HG03045 (cell line): ENCODE measurements at regions not wholly inside any gene's neighbourhood (a gene's known extent, or its start where the extent isn't known, plus 50 kb on each side); places are given as distances from the start of the nearest gene placed in this dataset.

ENCODE experiments used
- ATAC-seq: cut with Tn5 transposase; IDR thresholded peaks from one replicate; pipeline ENCODE4 v1.9.1; 2021; ENCODE audit warnings: mild to moderate bottlenecking, moderate library complexity; ENCODE audit not compliant: unreplicated experiment

DNA sequence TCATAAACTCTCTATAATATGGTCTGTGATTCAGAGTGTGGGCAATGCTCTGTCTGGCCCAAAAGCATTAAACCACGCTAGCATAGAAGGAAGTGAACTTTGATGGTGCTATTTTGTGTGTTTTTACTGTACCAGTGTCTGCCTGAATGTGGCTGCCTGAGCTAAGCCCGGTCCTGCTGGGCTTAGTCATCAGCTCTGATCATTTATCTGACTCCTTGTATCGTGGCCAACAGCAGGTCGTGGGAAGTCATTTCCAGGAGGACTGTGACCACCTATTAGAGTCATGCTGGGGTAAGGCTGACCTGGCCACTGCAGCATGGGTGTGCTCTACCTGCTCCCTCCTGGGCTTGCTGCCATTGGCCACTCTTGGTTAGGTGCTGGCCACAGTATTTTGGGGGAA lies 239.1 kb upstream of the CEP162 start:
- ATAC-seq, result no peak

DNA sequence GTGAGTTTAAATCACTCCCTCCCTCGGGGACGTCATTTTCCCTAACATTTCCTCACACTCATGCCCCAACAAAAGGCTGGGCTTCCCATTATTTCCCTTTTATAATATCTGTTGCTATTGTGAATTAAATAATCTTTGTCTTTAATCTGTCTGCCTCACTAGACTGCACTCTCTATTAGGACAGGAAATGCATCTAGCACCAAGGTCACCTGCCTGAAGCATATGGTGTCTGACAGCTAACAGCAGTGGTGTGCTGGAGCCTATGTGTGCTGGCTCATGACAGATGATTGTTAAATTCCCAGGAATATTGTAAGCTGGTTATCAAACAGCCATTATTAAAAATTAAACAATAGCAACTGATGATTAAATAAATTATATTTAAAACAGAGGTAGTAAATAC lies 237.0 kb upstream of the CEP162 start:
- ATAC-seq, result no peak

DNA sequence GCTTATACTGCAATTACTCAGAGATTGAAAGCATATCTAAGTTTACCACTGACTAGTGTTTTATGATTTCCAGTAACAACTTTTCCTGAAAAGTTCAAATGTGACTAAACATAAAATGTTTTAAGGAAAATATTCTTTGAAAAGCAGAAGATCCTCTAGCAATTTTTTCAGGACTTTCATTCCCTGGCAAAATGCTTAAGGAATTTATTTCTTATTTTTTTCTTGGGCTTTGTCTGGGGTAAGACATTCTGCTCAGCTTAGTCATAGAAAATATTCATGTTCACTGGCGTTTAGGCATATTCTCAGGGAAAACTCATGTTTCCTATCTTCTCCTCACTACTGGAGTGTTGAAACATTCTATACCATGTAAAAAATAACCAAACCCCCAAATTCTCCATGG lies 235.3 kb upstream of the CEP162 start:
- ATAC-seq, result no peak

DNA sequence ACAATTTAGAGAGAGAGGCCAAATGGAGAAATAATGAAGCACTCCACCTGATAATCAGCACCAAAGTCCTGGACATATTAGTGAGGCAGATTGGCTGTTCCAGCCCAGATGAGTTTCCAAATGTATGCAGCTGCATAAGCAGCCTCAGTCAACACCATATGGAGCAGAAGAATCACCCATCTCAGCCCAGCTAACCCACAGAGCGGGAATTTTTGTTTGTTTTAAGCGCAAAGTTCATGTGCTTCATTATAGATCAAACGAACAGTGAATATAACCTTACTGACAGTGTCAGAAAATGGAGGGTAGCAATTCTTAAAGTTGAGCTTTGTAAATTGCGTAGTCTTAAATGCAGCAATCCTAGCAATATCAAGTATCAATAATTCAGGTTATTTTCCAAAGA lies 234.0 kb upstream of the CEP162 start:
- no peak for ATAC-seq

DNA sequence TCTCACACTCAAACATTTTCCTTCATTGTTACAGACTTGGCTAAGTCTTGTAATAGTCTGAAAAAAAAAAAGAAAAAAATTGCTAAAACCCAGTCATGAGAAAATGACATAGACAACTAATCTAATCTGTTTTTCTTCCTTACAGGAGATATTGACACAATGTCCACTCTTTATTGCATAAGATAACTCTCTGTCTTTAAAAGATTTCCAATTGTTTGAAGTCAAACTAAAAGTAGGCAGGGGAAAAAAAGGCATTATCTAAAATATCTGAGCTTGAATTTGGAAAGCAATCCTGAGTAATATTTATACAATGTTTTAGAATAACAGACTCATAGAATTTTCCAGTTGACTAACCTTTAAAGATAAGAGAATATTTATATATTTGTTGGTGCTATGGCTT lies 233.0 kb upstream of the CEP162 start:
- no peak for ATAC-seq

DNA sequence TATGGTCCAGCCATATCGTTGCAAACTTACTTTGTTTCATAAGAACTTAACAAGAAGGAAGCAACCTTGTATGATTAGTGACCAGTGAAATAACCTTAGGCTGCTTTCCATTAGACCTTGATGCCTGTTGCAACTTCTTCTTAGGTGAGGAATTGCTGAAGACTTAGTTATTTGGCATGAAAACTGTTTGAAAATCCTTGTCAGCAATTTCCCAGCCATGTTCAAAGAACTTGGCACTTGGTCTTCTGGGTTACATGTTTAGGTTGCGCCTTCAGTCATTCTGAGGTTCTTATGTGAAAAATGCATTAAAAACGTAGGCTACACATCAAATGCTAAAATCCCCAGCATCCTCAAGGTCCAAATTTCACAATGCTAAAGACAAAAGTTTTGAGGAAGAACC lies 232.0 kb upstream of the CEP162 start:
- no peak for ATAC-seq

DNA sequence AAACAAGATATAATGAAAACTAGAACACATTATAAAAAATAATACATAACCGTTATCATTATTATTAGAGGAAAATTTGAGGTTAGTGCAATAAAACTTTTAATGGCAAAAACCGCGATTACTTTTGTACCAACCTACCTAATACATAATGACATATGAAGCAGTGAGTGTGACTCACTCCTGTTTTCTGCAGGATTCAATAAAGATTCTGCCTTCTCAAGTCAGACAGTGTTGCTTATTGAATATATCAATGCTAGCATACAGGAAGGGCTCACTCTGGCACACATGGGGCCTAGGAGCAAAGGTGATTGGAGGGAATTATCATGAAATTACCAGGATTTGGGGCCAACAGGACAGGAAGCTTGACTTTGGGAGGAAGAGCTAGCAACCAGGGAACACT lies 230.8 kb upstream of the CEP162 start:
- ATAC-seq, result no peak

DNA sequence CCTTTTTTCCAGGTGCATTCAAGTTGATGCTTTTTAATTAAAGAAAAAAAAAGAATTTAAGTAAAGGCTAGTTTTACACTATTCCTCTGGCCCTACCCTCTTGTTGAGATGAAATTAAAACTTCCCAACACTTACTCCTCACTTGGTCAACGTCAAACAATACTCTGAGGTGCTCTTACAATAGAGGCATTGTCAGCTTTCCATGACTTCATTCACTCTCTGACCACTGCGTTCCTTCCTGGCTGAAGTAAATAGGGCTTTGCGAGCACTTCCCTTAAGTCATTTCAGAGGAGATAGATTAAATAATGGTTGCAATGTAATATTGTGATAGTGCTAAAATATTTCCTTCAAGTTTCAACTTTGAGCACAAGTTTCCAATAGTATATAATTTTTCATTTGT lies 229.8 kb upstream of the CEP162 start:
- no peak for ATAC-seq

DNA sequence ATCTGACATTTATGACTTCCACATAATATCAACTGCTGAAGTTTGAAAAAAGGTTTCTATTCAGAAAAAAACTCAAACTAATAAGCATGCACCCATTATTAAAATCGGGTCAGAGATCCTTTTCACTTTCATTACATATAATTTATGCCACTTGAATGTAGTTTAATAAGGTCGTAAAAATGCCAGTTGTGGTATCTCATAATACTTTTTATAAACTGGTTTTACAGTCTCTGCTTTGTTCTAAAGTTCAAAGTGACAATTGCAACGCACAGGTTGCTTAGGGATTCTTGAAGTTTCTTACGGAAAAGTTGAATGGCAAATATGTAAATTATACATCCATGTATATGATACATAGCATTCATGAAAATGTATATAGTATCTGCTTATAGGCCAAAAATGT lies 229.4 kb upstream of the CEP162 start:
- ATAC-seq, result no peak

DNA sequence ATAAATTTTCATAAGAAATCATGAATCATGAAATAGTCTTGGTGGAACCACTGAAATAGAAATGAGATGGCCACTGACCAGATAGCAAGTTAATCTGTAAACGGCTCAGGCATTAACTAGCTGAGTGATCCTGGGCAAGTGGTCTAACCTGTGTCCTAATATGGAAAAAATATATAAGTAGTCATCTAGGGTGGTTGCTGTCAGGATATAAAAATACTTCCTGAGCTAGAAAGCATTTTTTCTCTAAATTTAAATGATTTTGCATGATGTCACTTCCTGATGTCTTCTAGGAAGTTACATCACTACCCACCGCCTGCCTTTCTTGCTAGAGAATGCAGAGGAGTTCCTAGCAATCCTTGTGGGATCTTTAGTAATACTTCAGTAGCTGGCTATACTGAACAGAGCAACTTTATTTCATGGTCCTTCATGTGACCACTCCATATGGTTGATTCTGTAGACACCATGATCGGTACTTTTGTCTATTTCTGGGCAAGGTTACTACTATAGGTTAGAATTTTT lies 228.1 kb upstream of the CEP162 start:
- no peak for ATAC-seq

DNA sequence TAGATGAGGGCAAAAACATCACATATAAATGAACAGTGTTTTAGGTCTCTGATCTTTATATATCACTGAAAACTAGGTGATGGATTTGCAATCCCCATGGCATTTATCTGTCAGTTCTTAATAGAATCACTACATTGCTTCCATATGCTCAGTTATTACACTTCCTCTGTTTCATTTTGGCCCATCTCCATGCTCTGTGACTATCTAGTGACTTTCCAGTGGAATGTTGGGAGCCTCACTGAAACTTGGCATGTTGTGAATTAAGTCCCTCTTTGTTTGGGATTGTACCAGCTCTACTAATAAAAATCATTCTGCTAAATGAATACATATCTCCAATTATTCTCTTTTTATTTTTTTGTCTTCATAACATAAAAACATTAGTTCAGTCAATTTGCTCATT lies 226.1 kb upstream of the CEP162 start:
- no peak for ATAC-seq

DNA sequence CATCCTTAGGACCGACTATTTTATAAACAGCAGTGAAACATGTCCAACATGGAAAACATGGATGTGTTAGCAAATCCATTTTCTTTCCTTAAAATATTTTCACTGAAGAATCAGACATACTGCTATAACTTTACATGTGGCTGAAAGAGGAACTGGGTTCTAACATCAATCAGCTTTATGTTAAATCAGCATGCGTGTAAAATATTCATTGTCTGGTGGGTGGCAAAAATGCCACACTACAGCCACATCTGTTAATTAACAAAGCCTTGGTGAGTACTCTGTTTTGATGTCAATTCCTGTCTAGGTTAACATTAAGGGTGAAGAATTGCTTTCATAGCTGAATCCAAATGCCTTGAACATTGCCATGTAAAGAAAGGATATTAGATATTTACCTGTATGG lies 222.6 kb upstream of the CEP162 start:
- ATAC-seq, result no peak

DNA sequence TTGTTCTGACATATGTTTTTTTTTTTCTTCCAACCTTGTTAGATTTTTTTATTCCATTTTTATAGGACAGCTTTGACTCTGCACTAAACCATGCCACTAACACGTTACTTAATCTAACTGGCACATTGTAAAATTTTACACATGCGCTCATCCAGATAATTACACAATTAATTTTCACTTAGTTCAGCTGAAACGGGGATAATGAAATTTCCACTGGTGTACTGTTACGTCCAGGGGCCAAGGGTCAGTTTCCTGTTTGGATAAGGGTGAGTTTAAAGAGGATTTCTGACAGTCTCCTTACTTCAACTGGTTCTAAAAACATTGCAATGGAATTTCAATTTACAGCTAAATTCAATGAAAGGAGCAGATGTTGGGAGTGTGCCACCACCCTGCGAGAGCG lies 221.8 kb upstream of the CEP162 start:
- no peak for ATAC-seq

DNA sequence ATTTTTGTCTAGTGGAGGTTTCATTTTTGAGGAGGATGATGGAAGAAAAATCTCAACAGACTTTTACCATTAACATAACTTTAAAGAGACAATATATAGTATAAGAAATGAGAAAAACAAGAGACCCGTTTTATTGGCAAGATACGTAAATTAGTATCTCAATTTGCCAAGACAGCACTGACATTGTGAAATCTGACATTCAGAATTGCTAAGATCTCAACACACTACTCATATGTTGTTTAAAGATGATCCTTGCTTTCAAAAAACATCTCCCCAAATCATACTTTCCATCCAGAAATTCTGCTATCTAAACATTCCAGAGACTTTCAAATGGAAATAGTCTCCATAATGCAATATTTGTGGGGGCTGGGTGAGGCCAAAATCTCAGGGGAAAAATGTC lies 220.9 kb upstream of the CEP162 start:
- no peak for ATAC-seq

DNA sequence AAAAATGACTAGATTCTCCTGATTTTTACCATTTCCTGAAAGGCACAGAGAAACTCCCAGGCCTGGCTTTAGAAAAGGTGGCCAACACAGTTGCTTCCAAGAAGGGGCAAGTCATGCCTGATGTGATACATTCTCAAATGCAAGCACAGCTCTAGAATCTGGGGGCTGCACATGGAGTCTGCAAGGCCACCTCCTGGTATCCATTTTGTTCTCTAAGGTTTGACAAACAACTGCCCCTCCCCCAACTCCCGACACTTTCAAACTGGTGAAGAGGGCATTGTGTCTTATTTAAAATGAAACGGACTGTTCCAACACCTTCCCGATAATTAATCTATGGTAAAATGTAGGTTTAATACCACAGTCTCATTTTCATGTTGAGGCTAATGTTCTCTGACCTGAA lies 220.2 kb upstream of the CEP162 start:
- no peak for ATAC-seq

DNA sequence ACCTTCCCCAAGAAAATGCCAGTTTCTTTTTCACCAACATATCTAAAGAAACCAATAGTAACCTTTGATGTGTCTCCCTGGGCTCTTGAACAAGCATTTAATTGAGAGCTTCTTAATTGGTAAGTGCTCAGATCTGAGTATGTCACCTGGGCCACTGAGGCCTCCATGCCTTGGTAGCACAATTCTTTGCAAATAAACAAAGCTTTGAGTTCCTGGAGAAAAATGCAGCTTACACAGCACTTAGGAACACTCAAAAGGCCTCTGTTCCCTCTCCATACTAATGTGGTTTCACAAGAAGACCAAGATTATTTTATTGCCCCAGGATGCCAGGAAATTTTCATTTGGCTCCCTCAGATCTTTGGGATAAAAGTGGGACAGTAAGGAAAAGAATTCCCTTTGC lies 217.6 kb upstream of the CEP162 start:
- ATAC-seq, result no peak

DNA sequence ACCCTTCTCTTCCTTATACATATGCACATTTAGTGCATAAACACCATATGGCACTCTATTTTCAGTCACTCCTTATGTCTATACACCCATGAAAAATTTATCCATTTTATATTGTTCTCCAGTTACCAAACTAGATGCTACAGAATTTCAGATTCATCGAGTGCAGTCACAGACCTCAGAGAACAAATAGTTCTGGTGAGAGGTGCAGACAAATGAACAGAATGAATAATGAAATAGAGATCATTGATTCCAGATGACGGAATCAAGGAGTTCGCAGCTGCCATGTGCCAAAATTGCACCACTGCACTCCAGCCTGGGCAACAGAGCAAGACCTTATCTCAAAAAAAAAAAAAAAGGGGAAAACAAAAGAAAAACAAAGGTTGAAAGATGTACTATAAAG lies 214.8 kb upstream of the CEP162 start:
- ATAC-seq, result no peak

DNA sequence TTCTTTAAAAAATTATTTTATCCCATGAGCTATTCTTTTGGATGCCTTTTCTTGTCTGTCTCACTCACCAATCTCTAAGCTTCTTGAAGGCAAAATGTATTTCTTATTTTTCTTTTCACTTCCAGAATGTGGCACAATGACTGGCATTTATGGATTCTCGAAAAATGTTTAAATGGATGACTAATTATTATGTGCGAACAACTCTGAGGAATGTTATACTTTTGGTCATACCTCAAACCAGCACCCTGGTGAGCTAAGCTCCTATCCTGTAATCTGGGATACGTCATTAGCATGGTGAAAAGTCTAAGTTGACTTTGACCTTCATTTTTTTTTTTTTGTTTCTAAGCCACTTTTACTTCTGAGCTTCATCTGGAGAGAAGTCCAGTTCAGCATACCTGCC lies 214.0 kb upstream of the CEP162 start:
- no peak for ATAC-seq

DNA sequence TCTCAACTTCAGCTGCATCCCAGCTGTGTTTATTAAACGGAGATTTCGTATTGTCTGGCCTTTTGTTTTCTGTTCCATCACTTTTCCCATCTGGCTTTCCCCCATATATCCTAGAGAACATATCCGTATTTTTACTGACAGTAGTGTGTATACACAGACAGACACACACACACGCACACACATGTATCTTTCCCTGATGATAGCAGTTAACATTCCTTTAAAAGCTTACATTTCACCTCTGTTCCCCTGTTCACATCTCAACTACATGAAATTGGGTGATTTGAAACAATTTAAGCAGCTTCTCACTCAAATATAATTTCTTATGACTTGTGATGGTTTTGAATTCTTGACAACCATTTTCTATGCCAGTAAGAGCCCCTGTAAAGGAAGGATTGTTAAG lies 207.1 kb upstream of the CEP162 start:
- no peak for ATAC-seq

DNA sequence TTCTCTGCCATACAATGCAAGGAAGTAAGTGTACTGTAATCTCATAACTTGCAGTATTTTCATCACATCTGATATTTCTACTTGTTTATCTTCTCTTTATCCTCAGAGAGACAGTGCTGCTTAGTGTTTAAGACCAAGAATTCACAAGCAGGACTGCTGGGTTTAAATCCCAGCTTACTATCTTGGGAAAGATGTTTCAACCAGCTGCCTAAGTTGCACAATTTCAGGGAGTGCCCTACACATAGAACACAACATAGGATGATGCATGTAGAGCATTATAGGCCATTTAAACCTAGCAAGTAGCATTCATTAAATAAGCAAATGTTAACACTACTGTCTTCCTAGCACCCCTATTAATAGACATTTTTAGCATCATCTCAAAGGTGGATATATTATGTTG lies 205.2 kb upstream of the CEP162 start:
- ATAC-seq, result no peak

DNA sequence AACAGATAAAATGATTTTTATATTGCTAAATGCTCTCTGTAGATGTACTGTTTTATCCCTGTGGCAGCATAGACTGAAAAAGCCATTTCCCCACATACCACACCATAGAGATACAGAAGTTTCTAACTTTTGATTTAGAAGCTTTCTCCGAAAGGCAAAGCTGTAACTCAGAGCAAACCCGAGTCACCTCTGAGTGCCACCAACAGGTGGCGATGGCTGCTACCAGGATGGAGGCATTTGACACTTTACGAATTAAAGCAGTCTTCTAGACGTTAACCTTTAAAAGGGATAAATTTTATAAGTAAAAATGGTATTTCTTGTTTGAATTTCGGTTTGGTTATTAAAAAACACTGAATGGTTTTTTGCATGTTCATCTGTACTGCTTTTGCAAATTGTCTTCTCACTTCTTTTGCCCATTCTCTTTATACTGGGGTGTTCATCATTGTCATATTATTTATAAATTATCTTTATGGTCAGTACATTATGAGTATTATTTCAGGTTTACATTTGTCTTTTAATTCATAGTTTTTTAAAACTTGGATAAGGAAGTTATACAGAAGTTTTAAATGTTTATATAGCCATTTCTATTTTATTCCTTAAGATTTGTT lies 201.0 kb upstream of the CEP162 start:
- ATAC-seq, result no peak

DNA sequence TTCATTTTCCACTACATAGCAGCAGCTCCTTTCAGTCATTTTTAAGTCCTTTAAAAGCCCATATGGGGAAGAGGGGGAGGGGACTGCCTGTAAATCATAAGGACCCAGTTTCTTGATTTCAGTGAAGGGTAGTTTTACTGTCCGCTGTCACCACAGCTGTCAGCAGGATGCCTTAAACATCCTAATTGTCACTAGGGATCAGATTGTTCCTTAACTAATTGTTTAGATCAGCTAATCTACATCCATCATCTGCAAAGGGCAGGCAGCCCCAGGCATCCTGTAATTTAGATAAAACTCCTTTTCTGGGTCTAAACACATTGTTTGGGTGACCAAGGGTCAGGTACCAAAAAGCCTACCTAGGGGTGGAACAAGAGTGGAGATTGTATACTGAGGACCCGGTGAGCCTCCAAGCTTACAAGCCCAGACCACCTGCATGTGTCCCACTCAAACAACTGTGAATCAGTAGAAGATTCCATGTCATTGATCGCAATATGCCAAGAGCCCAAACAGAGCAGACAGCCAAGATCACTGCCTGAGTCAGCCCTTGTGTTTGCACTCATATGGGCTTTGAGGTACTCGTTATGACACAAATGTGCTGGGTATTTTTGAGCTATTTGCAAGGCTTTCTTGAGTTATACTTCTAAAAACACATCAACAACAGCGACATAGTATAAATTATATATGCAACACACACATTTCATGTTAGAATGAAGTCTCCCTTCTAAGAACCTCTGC lies 198.7 kb upstream of the CEP162 start:
- no peak for ATAC-seq

DNA sequence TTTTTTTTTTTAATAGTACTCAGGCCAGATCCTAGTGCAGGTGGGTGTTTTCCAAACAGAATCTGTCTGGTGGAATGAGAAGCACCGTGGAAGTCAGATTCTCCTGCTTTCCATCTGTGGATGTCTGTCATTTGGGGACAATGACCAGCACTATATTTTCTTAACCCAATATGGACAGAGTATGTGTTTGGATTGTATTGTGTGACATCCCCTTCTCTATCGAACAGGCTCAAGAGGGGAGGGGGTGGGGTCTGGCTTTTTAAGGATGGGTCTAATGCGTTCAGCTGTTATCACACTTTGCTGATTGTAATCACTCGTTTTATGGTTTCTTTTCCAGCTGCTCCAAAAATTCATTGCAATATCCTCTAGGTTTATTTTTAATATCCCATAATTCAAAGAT lies 197.5 kb upstream of the CEP162 start:
- no peak for ATAC-seq
